ENCODE measurements at regions not wholly inside any gene's neighbourhood (a gene's known extent, or its start where the extent isn't known, plus 50 kb on each side); places are given as distances from the start of the nearest gene placed in this dataset.

GRCh38 chr2:105943977-105944376 is 199.3 kb downstream of the NCK2 start:
- DNase-seq (ENCODE audit: low read depth in 3 of 3, low spot score in 2 of 3), result no peak
